ENCODE measurements at regions not wholly inside any gene's neighbourhood (a gene's known extent, or its start where the extent isn't known, plus 50 kb on each side); places are given as distances from the start of the nearest gene placed in this dataset.

DNA sequence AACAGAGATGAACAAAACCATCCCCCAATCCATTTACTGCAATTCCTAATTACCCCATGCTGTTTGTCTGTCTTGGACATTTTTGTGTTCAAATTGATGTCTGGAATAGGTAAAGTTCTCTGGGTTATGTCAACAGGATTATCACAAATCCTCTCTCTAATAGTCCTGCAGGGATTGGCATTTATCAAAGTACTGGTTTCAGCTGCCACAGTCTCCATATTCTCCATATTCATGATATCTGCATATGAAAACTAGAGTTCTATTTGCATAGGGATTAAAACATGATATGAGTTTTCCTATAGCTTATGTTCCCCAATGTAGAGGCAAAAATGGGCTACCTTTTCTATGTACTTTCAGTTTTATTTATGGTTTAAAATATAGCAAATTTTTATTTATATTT is 355.8 kb downstream of the ADRA2A start:
- ChIA-PET CTCF (no interaction called here), POLR2A (no interaction called here)
- ATAC-seq (no peak), DNase-seq (ENCODE audit: low read depth in 1 of 2, low spot score in 1 of 2) (no peak), FAIRE-seq (no peak)
- no peaks in the 10 kb centered on the region for H3K9me3 ChIP-seq
- H3K4me2 ChIP-seq: no peak overlapping the region
- H3K4me3 ChIP-seq: no peak overlapping the region
- H3K4me1 ChIP-seq: no peaks in the 10 kb centered on the region
- no peak overlapping the region for H3K27ac ChIP-seq
- TF ChIP-seq, protein P1, sequence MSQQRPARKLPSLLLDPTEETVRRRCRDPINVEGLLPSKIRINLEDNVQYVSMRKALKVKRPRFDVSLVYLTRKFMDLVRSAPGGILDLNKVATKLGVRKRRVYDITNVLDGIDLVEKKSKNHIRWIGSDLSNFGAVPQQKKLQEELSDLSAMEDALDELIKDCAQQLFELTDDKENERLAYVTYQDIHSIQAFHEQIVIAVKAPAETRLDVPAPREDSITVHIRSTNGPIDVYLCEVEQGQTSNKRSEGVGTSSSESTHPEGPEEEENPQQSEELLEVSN (IDR thresholded peaks at IDR 0.05; ENCODE audit: borderline replicate concordance, low read depth): no peak
- TF ChIP-seq, protein P2, sequence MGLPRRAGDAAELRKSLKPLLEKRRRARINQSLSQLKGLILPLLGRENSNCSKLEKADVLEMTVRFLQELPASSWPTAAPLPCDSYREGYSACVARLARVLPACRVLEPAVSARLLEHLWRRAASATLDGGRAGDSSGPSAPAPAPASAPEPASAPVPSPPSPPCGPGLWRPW (IDR thresholded peaks at IDR 0.05): no peak
- TF ChIP-seq EHF (CRISPR knock-in tag; IDR thresholded peaks at IDR 0.05): no peak
- TF ChIP-seq BHLHE40 (IDR thresholded peaks at IDR 0.05; ENCODE audit: low read depth, low read length): no peak
- TF ChIP-seq CHD4 (IDR thresholded peaks at IDR 0.05; ENCODE audit: borderline replicate concordance): no peak
- no peak for TF ChIP-seq ZFP36 (IDR thresholded peaks at IDR 0.05; ENCODE audit: borderline replicate concordance, partially characterized antibody)
- no peak for TF ChIP-seq POLR2AphosphoS2 (conservative IDR thresholded peaks at IDR 0.05; ENCODE audit: low read length)
- no peak for TF ChIP-seq RNF2 (IDR thresholded peaks at IDR 0.05; ENCODE audit: borderline replicate concordance, low read depth)
- no peak for TF ChIP-seq NPAS2 (CRISPR knock-in tag; IDR thresholded peaks at IDR 0.05; ENCODE audit: borderline replicate concordance)
- no peak for TF ChIP-seq ZSCAN20 (CRISPR knock-in tag; IDR thresholded peaks at IDR 0.05)
- TF ChIP-seq FOSL2 (IDR thresholded peaks at IDR 0.05): no peak
- no peak for TF ChIP-seq FOSL2 (CRISPR knock-in tag; IDR thresholded peaks at IDR 0.05)
- TF ChIP-seq, protein P3, sequence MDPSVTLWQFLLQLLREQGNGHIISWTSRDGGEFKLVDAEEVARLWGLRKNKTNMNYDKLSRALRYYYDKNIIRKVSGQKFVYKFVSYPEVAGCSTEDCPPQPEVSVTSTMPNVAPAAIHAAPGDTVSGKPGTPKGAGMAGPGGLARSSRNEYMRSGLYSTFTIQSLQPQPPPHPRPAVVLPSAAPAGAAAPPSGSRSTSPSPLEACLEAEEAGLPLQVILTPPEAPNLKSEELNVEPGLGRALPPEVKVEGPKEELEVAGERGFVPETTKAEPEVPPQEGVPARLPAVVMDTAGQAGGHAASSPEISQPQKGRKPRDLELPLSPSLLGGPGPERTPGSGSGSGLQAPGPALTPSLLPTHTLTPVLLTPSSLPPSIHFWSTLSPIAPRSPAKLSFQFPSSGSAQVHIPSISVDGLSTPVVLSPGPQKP (IDR thresholded peaks at IDR 0.05; ENCODE audit: low read depth, low read length): no peak

DNA sequence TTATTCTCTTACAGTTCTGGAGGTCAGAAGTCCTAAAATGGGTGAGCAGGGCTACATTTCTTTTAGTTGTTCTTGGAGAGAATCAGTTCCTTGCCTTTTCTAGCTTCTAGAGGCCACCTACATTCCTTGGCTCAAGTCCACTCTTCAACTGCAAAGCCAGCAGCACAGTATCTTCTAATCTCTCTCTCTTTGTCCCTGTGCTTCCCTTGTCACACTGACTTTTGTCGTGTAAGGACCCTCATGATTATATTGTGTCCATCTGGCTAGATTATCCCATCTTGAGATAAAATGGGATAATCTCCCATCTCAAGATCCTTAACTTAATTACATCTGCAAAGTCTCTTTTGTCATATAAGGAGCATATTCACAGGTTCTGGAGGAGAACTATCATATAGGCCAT is 359.0 kb downstream of the ADRA2A start:
- H3K9me3 ChIP-seq: no peaks in the 10 kb centered on the region
- POLR2A ChIA-PET: no interaction called here
- no peak overlapping the region for H3K4me3 ChIP-seq
- H3K4me2 ChIP-seq: no peak overlapping the region
- no peak for ATAC-seq
- no peak for DNase-seq (ENCODE audit: low read depth in 1 of 2, low spot score in 1 of 2)
- CTCF ChIA-PET: no interaction called here
- H3K27ac ChIP-seq: no peak overlapping the region
- 0% methylated on average over 1 of the region's 1 CpG for WGBS (ENCODE audit: missing lambda C conversion rate)
- no peaks in the 10 kb centered on the region for H3K4me1 ChIP-seq
- FAIRE-seq: no peak
- TF ChIP-seq, protein P4, sequence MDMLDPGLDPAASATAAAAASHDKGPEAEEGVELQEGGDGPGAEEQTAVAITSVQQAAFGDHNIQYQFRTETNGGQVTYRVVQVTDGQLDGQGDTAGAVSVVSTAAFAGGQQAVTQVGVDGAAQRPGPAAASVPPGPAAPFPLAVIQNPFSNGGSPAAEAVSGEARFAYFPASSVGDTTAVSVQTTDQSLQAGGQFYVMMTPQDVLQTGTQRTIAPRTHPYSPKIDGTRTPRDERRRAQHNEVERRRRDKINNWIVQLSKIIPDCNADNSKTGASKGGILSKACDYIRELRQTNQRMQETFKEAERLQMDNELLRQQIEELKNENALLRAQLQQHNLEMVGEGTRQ (IDR thresholded peaks at IDR 0.05): no peak
- TF ChIP-seq, protein P5, sequence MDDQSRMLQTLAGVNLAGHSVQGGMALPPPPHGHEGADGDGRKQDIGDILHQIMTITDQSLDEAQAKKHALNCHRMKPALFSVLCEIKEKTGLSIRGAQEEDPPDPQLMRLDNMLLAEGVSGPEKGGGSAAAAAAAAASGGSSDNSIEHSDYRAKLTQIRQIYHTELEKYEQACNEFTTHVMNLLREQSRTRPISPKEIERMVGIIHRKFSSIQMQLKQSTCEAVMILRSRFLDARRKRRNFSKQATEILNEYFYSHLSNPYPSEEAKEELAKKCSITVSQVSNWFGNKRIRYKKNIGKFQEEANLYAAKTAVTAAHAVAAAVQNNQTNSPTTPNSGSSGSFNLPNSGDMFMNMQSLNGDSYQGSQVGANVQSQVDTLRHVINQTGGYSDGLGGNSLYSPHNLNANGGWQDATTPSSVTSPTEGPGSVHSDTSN (IDR thresholded peaks at IDR 0.05): no peak
- TF ChIP-seq RNF2 (IDR thresholded peaks at IDR 0.05; ENCODE audit: borderline replicate concordance, low read depth) (no peak), MAFK (IDR thresholded peaks at IDR 0.05; ENCODE audit: partially characterized antibody) (no peak), CHD2 (IDR thresholded peaks at IDR 0.05; ENCODE audit: low read length, partially characterized antibody) (no peak), HDAC2 (IDR thresholded peaks at IDR 0.05) (no peak), RARB (CRISPR knock-in tag; IDR thresholded peaks at IDR 0.05) (no peak), GATA3 (IDR thresholded peaks at IDR 0.05; ENCODE audit: borderline replicate concordance) (no peak), ZC3H11A (IDR thresholded peaks at IDR 0.05) (no peak), ZSCAN20 (CRISPR knock-in tag; IDR thresholded peaks at IDR 0.05) (no peak), ESRRA (IDR thresholded peaks at IDR 0.05; ENCODE audit: borderline replicate concordance, low read length) (no peak), NFE2L2 (conservative IDR thresholded peaks at IDR 0.05; ENCODE audit: low read length) (no peak), MYC (IDR thresholded peaks at IDR 0.05; ENCODE audit: borderline replicate concordance, low read length) (no peak)
- TF ChIP-seq, protein P6, sequence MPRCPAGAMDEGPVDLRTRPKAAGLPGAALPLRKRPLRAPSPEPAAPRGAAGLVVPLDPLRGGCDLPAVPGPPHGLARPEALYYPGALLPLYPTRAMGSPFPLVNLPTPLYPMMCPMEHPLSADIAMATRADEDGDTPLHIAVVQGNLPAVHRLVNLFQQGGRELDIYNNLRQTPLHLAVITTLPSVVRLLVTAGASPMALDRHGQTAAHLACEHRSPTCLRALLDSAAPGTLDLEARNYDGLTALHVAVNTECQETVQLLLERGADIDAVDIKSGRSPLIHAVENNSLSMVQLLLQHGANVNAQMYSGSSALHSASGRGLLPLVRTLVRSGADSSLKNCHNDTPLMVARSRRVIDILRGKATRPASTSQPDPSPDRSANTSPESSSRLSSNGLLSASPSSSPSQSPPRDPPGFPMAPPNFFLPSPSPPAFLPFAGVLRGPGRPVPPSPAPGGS (IDR thresholded peaks at IDR 0.05): no peak
- TF ChIP-seq, protein P7, sequence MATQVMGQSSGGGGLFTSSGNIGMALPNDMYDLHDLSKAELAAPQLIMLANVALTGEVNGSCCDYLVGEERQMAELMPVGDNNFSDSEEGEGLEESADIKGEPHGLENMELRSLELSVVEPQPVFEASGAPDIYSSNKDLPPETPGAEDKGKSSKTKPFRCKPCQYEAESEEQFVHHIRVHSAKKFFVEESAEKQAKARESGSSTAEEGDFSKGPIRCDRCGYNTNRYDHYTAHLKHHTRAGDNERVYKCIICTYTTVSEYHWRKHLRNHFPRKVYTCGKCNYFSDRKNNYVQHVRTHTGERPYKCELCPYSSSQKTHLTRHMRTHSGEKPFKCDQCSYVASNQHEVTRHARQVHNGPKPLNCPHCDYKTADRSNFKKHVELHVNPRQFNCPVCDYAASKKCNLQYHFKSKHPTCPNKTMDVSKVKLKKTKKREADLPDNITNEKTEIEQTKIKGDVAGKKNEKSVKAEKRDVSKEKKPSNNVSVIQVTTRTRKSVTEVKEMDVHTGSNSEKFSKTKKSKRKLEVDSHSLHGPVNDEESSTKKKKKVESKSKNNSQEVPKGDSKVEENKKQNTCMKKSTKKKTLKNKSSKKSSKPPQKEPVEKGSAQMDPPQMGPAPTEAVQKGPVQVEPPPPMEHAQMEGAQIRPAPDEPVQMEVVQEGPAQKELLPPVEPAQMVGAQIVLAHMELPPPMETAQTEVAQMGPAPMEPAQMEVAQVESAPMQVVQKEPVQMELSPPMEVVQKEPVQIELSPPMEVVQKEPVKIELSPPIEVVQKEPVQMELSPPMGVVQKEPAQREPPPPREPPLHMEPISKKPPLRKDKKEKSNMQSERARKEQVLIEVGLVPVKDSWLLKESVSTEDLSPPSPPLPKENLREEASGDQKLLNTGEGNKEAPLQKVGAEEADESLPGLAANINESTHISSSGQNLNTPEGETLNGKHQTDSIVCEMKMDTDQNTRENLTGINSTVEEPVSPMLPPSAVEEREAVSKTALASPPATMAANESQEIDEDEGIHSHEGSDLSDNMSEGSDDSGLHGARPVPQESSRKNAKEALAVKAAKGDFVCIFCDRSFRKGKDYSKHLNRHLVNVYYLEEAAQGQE (IDR thresholded peaks at IDR 0.05): no peak
- TF ChIP-seq, protein P8, sequence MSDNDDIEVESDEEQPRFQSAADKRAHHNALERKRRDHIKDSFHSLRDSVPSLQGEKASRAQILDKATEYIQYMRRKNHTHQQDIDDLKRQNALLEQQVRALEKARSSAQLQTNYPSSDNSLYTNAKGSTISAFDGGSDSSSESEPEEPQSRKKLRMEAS (IDR thresholded peaks at IDR 0.05): no peak
